Mammary epithelial cell (primary cell): ENCODE measurements at regions not wholly inside any gene's neighbourhood (a gene's known extent, or its start where the extent isn't known, plus 50 kb on each side); places are given as distances from the start of the nearest gene placed in this dataset.

Experiments used
- CTCF ChIP-seq, 2 donors: IDR thresholded peaks in 1 of 2; conservative IDR thresholded peaks in 1 of 2; 2 replicates each; pipeline ENCODE4 v1.5.1; 2011 to 2012; ENCODE audit warnings: inconsistent platforms in 2 of 2, low read length in 2 of 2, mild to moderate bottlenecking in 2 of 2, control low read depth in 1 of 2, low read depth in 1 of 2; ENCODE audit not compliant: insufficient read depth in 1 of 2; ENCODE audit errors: extremely low read depth in 1 of 2
- EZH2 ChIP-seq: IDR thresholded peaks from 2 replicates; pipeline ENCODE4 v1.6.1; 2012; ENCODE audit warnings: low read length, inconsistent platforms, borderline replicate concordance

GRCh38 chr4:179048839-179049453 is 1606.7 kb upstream of the AGA start:
- no peak for TF ChIP-seq CTCF (conservative IDR thresholded peaks at IDR 0.05 in 1 of 2, IDR thresholded peaks at IDR 0.05 in 1 of 2; ENCODE audit: extremely low read depth in 1 of 2, insufficient read depth in 1 of 2, low read depth in 1 of 2, low read length in 2 of 2)
- TF ChIP-seq EZH2 = no peak
